KMS-11 (cell line): ENCODE measurements at regions not wholly inside any gene's neighbourhood (a gene's known extent, or its start where the extent isn't known, plus 50 kb on each side); places are given as distances from the start of the nearest gene placed in this dataset.

Experiments used
- H2AFZ ChIP-seq: fragments of 200-600 bp; sonication (generic); 2 replicates; pipeline ENCODE4 v1.6.1; 2016; ENCODE audit warnings: antibody characterized with exemption, mixed run types, low read depth
- H3K27ac ChIP-seq: fragments of 200-600 bp; sonication (generic); 2 replicates; pipeline ENCODE4 v1.6.1; 2016; ENCODE audit warnings: mild to moderate bottlenecking, mixed run types
- H3K27me3 ChIP-seq: fragments of 200-600 bp; sonication (generic); 2 replicates; pipeline ENCODE4 v1.6.1; 2017; ENCODE audit warnings: mild to moderate bottlenecking, low read depth, mixed run types, moderate library complexity; ENCODE audit not compliant: insufficient read depth
- H3K36me3 ChIP-seq: fragments of 200-600 bp; sonication (generic); 2 replicates; pipeline ENCODE4 v1.6.1; 2017; ENCODE audit warnings: mild to moderate bottlenecking, mixed run types; ENCODE audit not compliant: insufficient read depth
- H3K4me1 ChIP-seq: fragments of 200-600 bp; sonication (generic); 2 replicates; pipeline ENCODE4 v1.6.1; 2016; ENCODE audit warnings: mild to moderate bottlenecking, low read depth, mixed run types; ENCODE audit not compliant: poor library complexity, severe bottlenecking
- H3K4me2 ChIP-seq: fragments of 200-600 bp; sonication (generic); 2 replicates; pipeline ENCODE4 v1.7.0; 2016; ENCODE audit warnings: mild to moderate bottlenecking, mixed run types
- H3K4me3 ChIP-seq: fragments of 200-600 bp; sonication (generic); IDR thresholded peaks from 2 replicates; pipeline ENCODE4 v1.6.1; 2017; ENCODE audit warnings: low read depth, low read length, mixed read lengths; ENCODE audit not compliant: insufficient read depth
- H3K79me2 ChIP-seq: fragments of 200-600 bp; sonication (generic); 2 replicates; pipeline ENCODE4 v1.6.1; 2016; ENCODE audit warnings: low read depth, mixed run types; ENCODE audit not compliant: insufficient read depth
- H3K9ac ChIP-seq: fragments of 200-600 bp; sonication (generic); 2 replicates; pipeline ENCODE4 v1.6.1; 2016; ENCODE audit warnings: mild to moderate bottlenecking, mixed run types
- H4K20me1 ChIP-seq: fragments of 200-600 bp; sonication (generic); 2 replicates; pipeline ENCODE4 v1.6.1; 2016; ENCODE audit warnings: mild to moderate bottlenecking, mixed run types; ENCODE audit not compliant: insufficient read depth
- TF ChIP-seq, protein P1 (sequence below): fragments of 200-600 bp; sonication (generic); conservative IDR thresholded peaks from 2 replicates; pipeline ENCODE4 v1.6.1; 2017; ENCODE audit warnings: low read depth, mild to moderate bottlenecking, antibody characterized with exemption, low read length, moderate library complexity, mixed read lengths

DNA sequence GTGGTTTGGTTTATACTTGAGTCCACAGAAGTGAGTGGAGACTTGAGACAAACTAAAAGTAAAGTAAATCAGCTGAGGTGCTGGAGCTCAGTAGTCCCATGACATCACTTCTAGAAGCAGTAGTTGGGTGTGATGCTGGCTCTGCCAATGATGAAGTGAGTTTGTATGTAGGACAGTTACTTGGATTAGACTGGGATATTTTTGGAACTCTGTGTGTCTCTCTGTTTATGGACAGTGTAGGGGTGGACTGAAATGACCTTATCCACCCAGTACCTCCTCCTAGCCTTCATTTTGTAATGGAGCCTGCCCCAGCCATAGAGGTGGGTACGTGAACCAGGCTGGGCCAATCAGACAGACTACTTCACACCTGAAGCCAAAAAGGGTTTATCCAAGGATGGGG, 52.2 kb downstream of the POLR1D start:
- no peak overlapping the region for H3K9ac ChIP-seq
- no peaks in the 10 kb centered on the region for H4K20me1 ChIP-seq
- H3K4me2 ChIP-seq: no peak overlapping the region
- H3K27ac ChIP-seq: no peak overlapping the region
- TF ChIP-seq, protein P1, sequence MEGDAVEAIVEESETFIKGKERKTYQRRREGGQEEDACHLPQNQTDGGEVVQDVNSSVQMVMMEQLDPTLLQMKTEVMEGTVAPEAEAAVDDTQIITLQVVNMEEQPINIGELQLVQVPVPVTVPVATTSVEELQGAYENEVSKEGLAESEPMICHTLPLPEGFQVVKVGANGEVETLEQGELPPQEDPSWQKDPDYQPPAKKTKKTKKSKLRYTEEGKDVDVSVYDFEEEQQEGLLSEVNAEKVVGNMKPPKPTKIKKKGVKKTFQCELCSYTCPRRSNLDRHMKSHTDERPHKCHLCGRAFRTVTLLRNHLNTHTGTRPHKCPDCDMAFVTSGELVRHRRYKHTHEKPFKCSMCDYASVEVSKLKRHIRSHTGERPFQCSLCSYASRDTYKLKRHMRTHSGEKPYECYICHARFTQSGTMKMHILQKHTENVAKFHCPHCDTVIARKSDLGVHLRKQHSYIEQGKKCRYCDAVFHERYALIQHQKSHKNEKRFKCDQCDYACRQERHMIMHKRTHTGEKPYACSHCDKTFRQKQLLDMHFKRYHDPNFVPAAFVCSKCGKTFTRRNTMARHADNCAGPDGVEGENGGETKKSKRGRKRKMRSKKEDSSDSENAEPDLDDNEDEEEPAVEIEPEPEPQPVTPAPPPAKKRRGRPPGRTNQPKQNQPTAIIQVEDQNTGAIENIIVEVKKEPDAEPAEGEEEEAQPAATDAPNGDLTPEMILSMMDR: no peak
- no peak overlapping the region for H2AFZ ChIP-seq
- H3K27me3 ChIP-seq: no peaks in the 10 kb centered on the region
- H3K79me2 ChIP-seq: no peaks in the 10 kb centered on the region
- no peaks in the 10 kb centered on the region for H3K4me1 ChIP-seq
- H3K4me3 ChIP-seq: no peak overlapping the region
- H3K36me3 ChIP-seq: no peaks in the 10 kb centered on the region

DNA sequence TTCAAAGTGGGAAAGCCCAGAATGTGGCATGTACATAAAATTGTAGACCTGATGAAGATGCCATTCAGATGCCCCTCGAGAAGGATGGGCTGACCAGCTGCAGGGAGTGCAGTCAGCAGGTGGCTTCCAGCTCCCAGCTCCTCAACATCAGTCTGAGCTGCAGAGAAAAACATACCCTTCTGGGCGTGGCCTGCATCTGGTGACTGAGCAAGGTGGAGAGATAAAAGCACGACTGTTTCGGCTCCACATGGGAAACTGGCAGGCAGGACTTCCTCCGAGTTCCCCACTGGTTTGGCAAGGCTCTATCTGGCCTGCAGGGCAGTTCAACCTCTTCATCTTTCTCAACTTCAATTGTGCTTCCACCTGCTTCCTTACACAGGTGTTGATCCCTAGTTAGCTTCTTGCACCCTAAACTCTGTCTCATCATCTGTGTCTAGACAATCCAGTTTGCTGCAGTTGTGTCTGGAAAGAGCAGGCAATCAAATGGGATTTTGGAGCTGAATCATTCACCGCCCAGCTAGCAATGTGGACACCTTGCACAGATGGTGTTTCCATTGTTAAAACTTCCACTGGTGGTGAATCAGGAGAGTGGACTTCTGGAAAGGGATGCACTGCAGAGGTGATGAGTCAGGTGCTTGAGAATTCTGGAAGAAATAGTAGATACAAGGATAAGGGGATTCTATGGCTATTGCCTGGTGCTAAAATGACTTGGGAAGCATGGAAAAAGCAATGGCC, 56.8 kb downstream of the POLR1D start:
- Histone ChIP-seq H2AFZ (no peak overlapping the region), H3K4me1 (no peaks in the 10 kb centered on the region), H3K9ac (no peak overlapping the region), H3K79me2 (no peaks in the 10 kb centered on the region), H3K27ac (no peak overlapping the region), H3K27me3 (no peaks in the 10 kb centered on the region), H4K20me1 (no peaks in the 10 kb centered on the region), H3K4me3 (no peak overlapping the region), H3K4me2 (no peak overlapping the region), H3K36me3 (no peaks in the 10 kb centered on the region)
- TF ChIP-seq, protein P1: no peak

- Histone ChIP-seq H3K4me2 (no peak overlapping the region), H3K27me3 (no peaks in the 10 kb centered on the region), H2AFZ (no peak overlapping the region), H3K4me1 (no peaks in the 10 kb centered on the region), H3K4me3 (no peak overlapping the region), H4K20me1 (no peaks in the 10 kb centered on the region), H3K9ac (no peak overlapping the region), H3K79me2 (no peaks in the 10 kb centered on the region), H3K27ac (no peak overlapping the region), H3K36me3 (no peaks in the 10 kb centered on the region)
- TF ChIP-seq, protein P1: no peak
These were observed 57.7 kb downstream of the POLR1D start for GRCh38 chr13:27679396-27679795.

DNA sequence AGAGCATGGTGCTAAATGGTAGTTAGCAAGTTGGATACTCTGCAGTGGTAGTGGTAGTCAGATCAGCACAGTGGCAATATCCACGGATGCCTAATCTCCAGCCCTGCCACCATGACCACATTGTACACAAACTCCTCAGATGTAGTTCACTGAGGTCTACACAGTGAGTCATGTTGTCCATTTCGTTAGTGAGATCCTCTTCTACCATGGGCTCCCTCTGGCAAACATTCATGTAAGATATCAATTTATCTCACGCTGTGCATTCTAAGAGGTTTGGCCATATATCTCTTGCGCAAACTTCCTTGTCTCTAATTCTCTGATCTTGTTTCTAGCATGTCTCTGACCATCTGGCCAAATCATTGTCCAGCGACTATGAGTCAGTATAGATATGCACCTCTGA, 58.2 kb downstream of the POLR1D start:
- Histone ChIP-seq H3K36me3 (no peaks in the 10 kb centered on the region), H3K4me3 (no peak overlapping the region), H2AFZ (no peak overlapping the region), H3K4me2 (no peak overlapping the region), H3K9ac (no peak overlapping the region), H3K27ac (no peak overlapping the region), H3K4me1 (no peaks in the 10 kb centered on the region), H4K20me1 (no peaks in the 10 kb centered on the region), H3K27me3 (no peaks in the 10 kb centered on the region), H3K79me2 (no peaks in the 10 kb centered on the region)
- TF ChIP-seq, protein P1: no peak
